ENCODE measurements at regions not wholly inside any gene's neighbourhood (a gene's known extent, or its start where the extent isn't known, plus 50 kb on each side); places are given as distances from the start of the nearest gene placed in this dataset.

DNA sequence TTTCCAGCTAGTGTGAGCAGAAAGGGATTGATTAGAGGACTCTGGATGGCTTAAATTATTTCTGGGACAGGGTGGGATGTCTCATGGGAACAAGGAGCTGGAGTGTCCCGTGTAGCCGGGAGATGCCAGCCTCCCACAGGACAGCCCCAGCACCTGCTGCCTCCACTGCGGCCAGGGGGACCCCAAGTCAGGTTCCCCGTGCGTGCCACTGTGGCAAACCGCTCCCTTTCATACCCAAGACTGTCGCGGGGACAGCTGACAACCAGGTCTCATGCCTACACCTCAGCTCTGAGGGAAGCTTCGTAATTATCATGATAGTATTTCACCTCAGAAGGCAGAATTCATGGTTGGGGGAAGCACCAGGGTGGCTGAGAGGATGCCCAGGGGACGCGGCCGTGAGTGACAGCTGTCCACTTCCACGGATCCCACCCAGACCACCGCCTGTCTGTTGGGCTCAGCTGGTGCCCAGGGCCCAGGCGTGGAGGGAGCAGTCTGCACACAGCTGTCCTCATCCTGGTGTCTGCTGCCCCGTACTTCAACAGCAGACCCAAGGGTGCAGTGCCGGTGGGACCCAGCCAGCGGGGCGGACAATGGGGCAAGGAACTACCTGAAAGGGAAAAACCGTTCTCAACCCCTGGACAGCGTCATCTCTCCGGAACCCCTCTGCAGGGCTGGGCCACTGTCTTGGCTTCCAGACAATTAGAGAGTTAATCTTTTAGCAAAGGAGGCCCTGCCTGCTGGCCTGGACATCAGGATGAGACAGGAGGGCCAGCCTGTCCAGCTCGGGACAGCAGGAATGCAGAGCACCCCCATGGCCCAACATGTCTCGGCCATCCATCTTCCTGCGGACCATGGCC lies 166.9 kb downstream of the OLFM1 start:
- DNase-seq (ENCODE audit: low spot score) = no peak

DNA sequence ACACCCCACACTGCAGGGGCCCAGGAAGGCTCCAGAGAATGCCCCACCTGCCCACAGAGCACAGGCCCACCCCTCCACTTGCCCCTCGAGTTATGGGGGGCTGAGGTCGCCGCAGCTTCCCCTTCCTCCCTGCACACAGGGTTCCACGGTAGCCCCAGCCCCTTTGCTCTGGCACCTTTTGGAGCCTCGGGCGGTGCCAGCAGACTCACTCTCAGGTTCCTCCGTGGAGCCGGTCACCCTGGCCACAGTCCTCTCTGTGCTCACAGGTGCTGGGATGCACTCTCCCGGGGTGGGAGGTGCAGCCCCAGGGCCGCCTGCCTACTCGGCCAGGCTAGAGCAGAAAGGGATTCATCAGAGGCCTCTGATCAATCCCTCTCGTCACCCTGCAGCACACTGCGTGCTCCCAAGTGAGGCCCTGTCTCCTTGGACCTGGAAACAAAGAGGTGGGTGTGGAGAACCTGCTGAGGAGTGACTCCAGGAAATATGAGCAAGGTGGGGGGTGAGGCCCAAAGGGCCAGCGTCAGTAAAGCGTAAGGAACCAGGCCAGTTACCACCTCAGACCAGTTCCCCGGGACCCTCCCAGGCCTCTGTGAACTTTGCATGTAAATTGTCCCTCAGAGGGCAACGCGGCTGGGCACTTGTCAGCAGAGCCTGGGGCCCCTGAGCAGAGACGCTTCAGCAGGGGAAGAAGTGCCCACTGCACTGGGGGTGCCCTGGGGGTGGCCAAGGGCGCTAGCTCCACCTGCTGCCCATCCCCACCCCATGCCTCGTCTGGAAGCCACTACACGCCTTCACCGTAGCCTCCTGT lies 167.8 kb downstream of the OLFM1 start:
- DNase-seq (ENCODE audit: low spot score) = no peak

DNA sequence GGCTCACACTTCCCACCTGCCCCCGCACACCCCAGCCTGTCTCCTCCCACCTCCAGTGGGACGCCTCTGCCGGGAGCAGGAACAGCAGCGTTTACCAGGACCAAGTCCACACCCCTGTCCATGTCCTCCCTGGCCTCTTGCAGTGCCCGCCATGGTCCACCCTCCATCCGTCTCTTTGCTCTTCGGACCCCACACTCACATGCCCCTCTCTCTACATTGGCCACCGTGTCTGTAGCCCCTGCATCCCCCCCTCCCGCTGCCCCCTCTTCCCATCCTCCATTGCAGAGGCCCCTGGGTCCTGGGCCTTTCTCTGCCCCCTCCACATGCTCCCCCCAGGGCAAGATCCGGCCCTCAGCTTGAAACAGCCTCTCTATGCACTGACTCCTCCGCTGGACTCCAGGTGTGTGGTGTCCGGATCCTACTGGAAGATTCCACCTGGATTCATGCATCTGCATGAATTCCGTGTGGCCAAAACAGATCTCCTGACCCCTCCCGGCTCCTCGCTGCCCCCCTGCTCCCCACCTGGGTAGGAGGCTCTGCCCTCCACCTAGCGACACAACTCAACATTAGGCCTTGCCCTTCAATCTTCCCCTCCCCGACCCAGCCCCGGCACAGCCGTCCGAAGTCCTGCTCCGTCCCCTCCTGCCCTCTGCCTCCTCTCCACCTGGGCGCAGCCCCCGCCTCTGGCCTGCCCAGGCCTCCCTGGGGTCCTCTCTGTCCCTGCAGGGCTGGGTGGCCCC lies 168.5 kb downstream of the OLFM1 start:
- no peak for DNase-seq (ENCODE audit: low spot score)

DNA sequence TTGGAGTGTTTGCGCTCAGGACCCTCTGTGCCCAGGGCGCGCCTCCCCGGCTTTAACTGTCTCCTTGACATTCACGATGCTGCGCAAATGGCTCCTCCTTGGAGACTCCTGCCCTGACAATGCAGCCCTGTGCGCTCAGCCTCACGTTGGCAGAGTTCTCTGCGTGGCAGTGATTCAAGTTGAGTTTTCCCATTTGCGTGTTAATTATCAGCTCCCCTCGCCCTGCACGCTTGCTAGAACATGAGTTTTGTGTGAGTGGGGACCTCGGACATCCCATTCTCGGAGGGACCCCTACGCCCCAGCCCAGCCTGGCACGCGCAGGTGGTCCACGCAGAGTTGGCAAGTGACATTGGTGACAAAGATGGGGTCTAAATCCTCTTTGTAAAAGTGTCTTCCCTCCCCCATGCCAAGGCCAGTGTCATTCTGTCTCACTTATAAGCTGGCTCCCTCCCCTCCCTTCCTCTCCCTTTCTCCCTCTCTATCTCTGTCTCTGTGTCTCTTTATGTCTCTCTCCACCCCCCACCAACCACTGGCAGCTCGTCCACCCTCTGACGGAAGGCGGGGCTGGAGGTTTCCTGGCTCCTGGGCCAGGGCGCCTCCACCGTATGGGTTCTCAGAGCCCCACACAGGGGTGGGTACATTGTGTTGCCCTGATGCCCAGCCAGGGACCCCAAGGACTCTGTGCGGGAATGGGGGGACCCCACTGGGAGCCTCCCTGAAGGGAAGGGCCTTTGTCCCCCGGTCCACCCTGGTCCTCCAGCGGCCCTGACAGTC lies 169.3 kb downstream of the OLFM1 start:
- DNase-seq (ENCODE audit: low spot score) = no peak

DNA sequence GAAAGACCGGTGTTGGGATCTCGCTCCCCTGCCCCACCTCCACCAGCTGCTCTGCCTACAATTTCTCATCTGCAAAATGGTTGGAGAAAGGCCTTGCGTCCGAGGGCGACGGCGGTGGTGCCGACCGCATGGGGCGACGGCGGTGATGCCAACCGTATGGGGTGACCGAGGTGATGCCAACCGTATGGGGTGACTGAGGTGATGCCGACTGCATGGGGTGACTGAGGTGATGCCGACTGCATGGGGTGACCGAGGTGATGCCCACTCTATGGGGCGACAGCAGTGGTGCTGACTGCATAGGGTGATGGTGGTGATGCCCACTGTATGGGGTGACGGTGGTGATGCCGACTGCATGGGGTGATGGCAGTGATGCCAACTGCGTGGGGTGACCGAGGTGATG lies 171.0 kb downstream of the OLFM1 start:
- no peak for DNase-seq (ENCODE audit: low spot score)

DNA sequence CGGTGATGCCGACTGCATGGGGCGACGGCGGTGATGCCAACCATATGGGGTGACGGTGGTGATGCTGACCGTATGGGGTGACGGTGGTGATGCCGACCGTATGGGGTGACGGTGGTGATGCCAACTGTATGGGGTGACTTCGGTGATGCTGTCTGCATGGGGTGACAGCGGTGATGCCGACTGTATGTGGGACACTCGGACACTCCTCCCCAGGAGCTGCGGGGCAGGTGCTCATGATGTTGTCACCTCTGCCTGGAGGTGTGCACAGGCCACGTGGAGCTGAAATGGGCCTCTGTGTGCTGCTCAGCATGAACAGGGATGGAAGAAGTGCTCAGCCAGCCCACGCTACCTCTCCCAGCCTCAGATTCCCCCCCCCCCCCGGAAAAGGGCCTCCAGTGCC lies 171.8 kb downstream of the OLFM1 start:
- no peak for DNase-seq (ENCODE audit: low spot score)

DNA sequence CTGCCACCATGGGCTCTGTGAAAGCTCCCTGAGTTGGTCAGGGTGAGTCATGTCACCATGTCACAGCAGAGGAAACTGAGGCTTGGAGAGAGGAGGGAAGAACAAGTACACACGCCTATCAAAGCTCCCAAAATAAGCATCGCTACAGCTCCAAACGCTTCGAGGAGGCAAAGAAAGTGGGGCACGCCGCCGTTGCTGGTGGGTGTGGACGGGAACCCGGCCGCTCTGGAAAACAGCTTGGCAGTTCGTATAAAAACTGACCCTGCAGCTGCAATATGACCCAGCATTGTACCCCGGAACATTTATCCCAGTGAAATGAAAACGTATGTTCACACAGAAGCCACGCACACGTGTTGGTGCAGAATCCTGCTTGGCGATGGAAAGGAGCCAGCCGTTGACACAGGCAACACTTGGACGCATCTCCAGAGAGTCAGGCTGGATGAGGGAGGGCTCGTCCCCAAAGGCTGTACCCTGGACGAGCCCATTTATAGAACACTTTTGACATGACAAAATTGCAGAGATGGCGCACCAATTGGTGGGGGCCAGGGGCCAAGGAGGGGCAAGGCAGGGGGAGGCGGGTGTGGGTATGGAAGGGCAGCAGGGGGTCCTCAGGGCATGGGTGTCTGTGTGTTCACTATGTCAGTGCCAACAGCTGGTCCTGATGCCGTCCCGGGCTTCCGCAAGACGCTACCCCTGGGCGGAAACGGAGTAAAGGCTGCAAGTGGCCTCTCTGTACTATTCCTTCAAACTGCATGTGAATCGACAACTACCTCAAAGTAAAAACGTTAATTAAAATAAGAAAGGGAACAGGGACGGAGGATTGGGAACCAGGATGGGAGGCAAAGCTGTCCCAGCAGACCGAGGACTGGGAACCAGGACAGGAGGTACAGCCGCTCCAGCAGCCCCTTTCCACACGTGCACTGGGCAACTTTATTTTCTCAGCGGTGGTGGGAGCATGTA lies 173.0 kb downstream of the OLFM1 start:
- no peak for DNase-seq (ENCODE audit: low spot score)

DNA sequence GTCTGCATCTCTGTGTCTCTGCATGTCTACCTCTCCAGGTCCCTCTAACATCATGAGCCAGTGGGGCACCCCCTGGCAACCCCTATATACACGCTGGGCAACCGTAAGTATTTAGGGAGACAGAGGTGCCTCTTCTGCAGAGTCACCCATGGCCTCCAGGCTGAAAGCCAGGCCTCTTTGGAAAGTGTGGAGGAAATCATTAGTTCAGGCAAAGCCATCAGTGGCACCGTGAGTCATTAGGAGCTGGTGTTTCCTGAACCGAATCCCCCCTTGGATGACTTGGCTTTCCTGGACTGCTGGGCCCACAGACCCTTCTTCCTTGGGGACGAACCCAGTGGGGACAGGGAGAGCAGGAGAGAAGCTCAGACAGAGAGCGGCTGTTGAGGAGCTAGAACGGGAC lies 174.8 kb downstream of the OLFM1 start:
- no peak for DNase-seq (ENCODE audit: low spot score)

DNA sequence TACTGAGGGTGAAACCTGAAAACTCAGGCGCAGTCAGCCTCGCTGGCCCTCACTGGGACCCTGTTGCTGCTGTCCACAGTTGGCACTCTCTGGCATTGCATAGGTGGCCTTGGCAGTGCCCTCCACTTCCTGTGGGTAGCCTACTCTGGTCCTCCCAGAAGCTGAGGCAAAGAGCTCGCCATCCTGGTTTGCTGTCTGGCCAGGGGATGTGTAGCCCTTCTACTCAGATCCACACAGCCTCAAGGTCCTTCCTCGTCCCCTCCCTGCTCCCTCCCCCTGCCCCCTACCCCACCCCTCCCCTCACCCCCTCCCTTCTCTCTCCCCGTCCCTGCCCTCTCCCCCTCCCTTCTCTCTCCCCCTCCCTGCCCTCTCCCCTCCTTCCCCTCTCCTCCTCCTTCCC lies 176.0 kb downstream of the OLFM1 start:
- no peak for DNase-seq (ENCODE audit: low spot score)

DNA sequence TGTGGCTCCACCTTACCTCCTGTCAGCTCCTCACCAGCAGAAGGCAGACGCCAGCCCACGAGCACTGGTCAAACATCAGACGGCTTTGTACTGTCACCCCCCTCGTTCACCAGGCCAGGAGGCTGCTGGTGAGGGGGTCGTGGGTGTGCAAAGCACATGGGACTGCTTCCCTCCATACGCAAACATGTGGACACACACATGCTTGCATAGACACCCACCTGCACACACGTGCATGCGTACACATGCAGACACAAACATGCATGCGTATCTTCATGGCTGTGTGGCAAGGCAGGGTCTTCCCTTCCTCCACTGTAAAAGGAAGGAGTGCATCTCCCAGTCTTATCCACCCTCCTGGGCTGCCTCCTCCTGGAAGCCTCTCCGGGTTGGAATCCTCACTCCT lies 178.5 kb downstream of the OLFM1 start:
- no peak for DNase-seq (ENCODE audit: low spot score)

DNA sequence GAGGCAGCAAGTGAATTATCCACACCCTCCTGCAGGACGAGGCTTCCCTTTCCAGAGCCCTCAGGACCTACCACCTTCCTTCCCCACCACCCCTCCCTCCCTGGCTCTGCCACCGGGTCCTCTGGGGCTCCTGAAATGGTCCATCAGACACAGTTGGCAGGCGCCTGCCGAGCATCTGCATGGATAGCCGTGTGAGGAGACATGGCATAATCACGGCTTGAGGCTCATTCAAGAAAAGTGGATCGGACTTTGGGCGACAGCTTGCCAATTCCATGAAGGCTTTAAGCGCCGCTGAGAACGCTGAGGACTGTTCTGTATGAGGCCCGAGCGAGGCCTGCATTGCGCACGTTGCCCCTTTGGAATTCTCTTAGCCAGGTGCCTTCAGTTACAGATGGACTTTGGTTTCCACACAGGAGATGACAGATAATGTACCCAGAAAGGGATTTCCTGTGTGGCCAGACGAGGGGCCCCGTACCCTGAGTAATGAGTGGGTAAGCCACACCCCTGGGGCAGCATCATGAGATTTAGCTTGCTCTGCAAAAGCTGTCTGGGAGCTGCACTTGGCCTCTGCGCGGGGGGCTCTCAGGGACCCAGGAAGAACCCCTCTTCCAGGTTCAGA lies 179.8 kb downstream of the OLFM1 start:
- DNase-seq (ENCODE audit: low spot score) = no peak

DNA sequence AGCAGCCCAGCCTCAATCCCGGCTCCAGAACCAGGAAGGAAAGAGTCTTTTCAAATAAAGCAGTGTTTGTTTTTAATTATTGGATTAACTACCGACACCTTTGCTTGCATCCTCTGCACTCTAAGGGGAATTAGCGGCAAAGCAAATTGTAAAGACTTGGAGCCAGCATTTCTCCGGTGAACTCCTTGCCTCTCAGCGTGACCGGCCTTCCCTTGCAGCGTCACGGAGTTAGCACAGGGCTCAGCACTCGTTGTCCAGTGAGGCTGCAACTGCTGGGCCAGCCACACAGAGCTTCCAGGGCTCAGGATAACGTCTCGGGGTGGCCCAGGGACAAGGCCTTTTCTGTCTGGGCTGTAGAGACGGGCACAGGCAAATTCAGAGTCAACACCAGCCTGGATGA lies 180.6 kb downstream of the OLFM1 start:
- DNase-seq (ENCODE audit: low spot score) = no peak

DNA sequence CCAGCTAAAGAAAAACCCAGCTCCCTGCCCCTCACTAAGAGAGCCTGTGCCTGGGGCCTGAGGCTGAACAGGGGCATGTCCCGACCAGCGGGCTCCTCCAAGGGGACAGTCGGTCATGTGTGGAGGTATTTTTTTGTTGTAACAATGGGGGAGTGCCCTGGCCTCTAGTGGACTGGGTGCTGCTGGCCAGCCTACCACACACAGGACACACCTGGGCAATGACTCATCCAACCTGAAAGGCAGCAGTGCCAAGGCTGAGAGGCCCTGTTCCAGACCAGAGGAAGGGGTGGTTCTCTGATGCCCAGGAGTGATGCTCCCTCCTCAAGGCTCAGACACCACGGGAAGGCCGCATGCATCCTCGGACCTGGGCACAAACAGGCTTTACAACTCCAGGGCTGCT lies 181.5 kb downstream of the OLFM1 start:
- no peak for DNase-seq (ENCODE audit: low spot score)

DNA sequence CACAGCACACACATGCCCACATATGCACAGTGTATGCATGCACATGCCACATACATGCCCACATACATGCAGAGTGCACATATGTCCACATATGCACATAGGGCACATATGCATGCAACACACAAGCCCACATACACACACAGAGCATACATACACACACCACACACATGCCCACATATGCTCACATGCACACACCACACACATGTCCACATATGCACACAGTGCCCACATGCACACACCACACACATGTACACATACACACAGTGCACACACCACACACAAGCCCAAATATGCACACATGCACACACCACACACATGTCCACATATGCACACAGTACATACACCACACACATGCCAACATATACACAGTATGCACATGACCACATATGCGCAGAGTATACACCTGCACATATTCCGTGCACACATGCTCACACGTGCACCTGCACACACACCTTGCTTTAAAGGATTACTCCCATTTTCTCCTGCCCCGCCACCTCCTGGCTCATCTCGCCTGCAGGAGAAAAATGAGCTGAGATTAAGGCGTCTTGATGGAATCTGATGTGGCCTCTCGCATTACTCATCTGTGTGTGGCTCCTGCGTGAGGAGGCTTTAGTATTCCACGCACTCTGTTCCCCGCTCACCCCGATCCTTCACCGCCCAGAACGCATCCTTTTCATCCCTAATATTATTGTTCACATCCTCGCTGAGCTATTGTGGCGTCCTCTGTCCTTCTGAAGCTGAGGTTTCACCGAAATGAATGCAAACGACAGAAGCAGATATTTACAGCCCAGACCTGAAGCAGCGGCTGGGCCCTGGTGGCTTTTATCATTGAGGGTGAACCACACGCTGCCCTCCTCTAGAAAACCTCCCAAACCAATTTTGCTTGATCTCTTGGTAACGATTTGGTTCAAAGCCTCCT lies 182.7 kb downstream of the OLFM1 start:
- DNase-seq (ENCODE audit: low spot score) = no peak

DNA sequence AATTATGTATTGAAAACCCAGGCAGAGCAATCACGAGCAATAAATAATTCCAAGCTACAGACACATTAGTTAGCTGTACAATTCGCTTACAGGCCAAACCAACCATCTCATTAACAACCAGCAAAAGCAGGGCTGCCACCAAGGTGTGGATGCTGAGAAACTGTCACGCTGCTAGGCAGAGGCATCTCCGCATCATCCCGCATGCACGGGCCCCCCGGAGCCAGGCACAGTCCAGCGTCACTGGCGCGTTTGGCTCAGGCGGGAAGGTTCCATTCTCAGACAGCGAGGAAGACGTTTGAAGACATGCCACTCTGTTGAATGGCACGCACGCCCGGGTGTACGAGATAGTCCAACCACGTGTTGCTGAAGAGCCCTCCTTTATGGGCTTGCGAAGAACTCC lies 184.0 kb downstream of the OLFM1 start:
- DNase-seq (ENCODE audit: low spot score) = no peak

DNA sequence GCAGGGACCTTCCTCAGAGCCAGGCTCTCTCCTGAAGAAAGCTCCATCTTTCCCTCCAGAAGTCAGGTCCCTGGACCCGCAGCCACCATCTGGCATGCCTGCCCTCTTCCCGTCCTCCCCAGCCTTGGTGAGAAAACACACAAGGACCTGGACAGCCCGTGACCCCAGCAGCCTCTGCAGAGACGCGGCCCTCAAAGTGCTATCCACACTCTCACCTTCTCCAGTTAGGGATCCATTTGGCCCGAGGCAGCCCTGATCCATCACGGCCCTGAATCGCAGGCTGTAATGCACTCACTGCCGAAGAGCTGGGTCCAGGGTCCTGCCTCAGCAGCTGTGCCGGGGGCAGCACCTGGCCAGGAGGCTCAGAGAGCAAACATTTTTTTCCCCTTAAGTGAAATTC lies 185.1 kb downstream of the OLFM1 start:
- no peak for DNase-seq (ENCODE audit: low spot score)

DNA sequence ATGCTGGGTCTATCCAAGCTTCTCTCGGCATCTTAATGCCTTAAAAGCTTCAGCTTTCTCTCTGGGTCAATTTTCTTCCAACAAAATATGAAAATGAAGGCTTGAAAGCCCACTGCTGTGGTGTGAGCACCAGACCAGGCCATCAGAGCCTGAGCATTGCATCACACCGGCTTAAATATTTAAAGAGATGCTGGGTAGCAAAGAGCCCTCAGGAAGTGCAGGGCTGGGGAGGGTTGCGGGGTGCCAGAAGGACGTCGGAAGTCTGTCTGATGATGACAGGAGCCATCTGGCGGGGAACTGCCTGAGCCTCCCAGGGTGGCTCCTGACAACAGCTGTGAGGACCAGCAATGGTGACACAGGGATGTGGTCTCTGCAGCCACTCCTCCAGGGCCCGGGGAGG lies 185.5 kb downstream of the OLFM1 start:
- DNase-seq (ENCODE audit: low spot score) = no peak

DNA sequence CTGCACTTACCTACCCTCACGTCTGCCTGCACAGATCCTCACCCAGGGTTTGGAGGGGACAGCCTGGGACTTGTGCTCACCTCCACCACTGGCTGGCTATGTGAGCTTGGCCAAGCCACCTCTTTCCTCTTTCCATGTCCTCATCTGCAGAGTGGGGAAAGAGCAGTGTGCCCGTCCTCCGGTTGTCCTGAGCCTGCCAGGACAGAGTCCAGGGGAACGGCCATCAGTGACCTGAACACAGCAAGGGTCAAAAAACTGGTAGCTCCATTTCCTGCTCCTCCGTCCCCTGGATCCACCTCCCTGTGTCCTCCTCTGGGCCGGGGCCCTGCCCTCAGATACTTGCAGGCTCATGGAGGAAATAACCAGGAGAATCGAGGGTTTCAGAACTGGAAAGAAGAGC lies 187.7 kb downstream of the OLFM1 start:
- DNase-seq (ENCODE audit: low spot score) = no peak

DNA sequence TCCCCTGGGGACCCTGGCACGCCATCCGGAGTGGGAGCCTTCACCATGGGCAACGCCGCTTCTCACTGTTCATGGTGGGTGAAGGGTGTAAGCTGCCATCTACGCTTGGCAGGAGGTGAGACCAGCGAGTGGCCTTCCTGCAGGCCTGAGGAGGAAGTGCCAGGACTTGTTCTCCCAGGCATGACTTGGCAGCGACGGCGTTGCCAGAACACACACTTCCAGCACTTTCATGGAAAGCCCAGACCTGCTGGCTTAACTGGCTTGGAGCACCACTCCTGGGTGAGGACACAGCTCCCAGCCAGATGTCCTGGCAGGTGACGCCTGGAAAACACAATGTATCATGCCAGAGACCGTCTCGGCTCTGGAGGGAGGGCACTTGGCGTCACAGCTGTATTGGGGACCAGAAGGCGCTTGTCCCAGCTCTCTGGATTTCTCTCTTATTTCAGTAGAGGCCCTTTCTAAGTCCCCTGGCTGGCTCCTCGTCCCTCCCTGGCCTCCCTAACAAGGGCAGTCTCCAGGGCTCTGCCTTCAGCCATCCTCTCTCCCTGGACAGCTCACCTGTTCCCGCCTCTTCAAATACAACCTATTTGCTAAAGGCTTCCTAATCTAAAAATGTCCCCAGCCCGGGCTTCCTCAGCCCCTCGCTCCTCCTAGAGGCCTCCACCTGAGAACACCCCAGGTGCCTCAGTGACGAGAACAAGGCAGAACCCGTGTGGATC lies 188.3 kb downstream of the OLFM1 start:
- DNase-seq (ENCODE audit: low spot score) = no peak

Measured in hematopoietic multipotent progenitor cell treated with erythropoietin and hydrocortisone succinate and interleukin-3 and kit ligand, for 15 days (in vitro differentiated cells).